ENCODE measurements at regions not wholly inside any gene's neighbourhood (a gene's known extent, or its start where the extent isn't known, plus 50 kb on each side); places are given as distances from the start of the nearest gene placed in this dataset.

- no peaks in the 10 kb centered on the region for H3K36me3 ChIP-seq (ENCODE audit: low read depth)
- ATAC-seq (ENCODE audit: low read depth) (no peak), DNase-seq (ENCODE audit: low spot score) (no peak)
- no peaks in the 10 kb centered on the region for H3K27me3 ChIP-seq (ENCODE audit: insufficient read depth, poor library complexity, severe bottlenecking)
- no peak overlapping the region for H3K27ac ChIP-seq (ENCODE audit: poor library complexity, severe bottlenecking)
- H3K9me3 ChIP-seq (ENCODE audit: severe bottlenecking) = no peaks in the 10 kb centered on the region
- H3K4me3 ChIP-seq (ENCODE audit: severe bottlenecking) = no peak overlapping the region
- TF ChIP-seq CTCF (IDR thresholded peaks at IDR 0.05; ENCODE audit: poor library complexity, severe bottlenecking) = no peak
- peaks cover 13% of the 10 kb centered on the region for H3K4me1 ChIP-seq (ENCODE audit: insufficient read depth, poor library complexity, severe bottlenecking)
Measured at GRCh38 chr4:138908134-138908533, 107.4 kb upstream of the NOCT start.

- no peak for ATAC-seq (ENCODE audit: low read depth)
- DNase-seq (ENCODE audit: low spot score) = no peak
- no peak for TF ChIP-seq CTCF (IDR thresholded peaks at IDR 0.05; ENCODE audit: poor library complexity, severe bottlenecking)
- Histone ChIP-seq H3K36me3 (ENCODE audit: low read depth) (no peaks in the 10 kb centered on the region), H3K27me3 (ENCODE audit: insufficient read depth, poor library complexity, severe bottlenecking) (no peaks in the 10 kb centered on the region), H3K9me3 (ENCODE audit: severe bottlenecking) (no peaks in the 10 kb centered on the region), H3K4me3 (ENCODE audit: severe bottlenecking) (no peak overlapping the region), H3K4me1 (ENCODE audit: insufficient read depth, poor library complexity, severe bottlenecking) (peaks cover 12% of the 10 kb centered on the region), H3K27ac (ENCODE audit: poor library complexity, severe bottlenecking) (no peak overlapping the region)
Measured at GRCh38 chr4:138907174-138907573, 108.4 kb upstream of the NOCT start.

- H3K36me3 ChIP-seq (ENCODE audit: low read depth) = no peaks in the 10 kb centered on the region
- DNase-seq (ENCODE audit: low spot score) (no peak), ATAC-seq (ENCODE audit: low read depth) (no peak)
- H3K4me1 ChIP-seq (ENCODE audit: insufficient read depth, poor library complexity, severe bottlenecking) = no peaks in the 10 kb centered on the region
- TF ChIP-seq CTCF (IDR thresholded peaks at IDR 0.05; ENCODE audit: poor library complexity, severe bottlenecking) = no peak
- H3K9me3 ChIP-seq (ENCODE audit: severe bottlenecking) = no peaks in the 10 kb centered on the region
- H3K4me3 ChIP-seq (ENCODE audit: severe bottlenecking) = no peak overlapping the region
- no peaks in the 10 kb centered on the region for H3K27me3 ChIP-seq (ENCODE audit: insufficient read depth, poor library complexity, severe bottlenecking)
- no peak overlapping the region for H3K27ac ChIP-seq (ENCODE audit: poor library complexity, severe bottlenecking)
Measured at GRCh38 chr4:138904793-138905192, 110.8 kb upstream of the NOCT start.

GRCh38 chr4:138903185-138903584, 112.4 kb upstream of the NOCT start:
- no peaks in the 10 kb centered on the region for H3K36me3 ChIP-seq (ENCODE audit: low read depth)
- H3K27me3 ChIP-seq (ENCODE audit: insufficient read depth, poor library complexity, severe bottlenecking) = no peaks in the 10 kb centered on the region
- H3K4me3 ChIP-seq (ENCODE audit: severe bottlenecking) = no peak overlapping the region
- ATAC-seq (ENCODE audit: low read depth) (no peak), DNase-seq (ENCODE audit: low spot score) (no peak)
- H3K27ac ChIP-seq (ENCODE audit: poor library complexity, severe bottlenecking) = no peak overlapping the region
- TF ChIP-seq CTCF (IDR thresholded peaks at IDR 0.05; ENCODE audit: poor library complexity, severe bottlenecking) = no peak
- peaks cover under 1% of the 10 kb centered on the region for H3K4me1 ChIP-seq (ENCODE audit: insufficient read depth, poor library complexity, severe bottlenecking)
- no peaks in the 10 kb centered on the region for H3K9me3 ChIP-seq (ENCODE audit: severe bottlenecking)

GRCh38 chr4:138902705-138903104, 112.9 kb upstream of the NOCT start:
- no peaks in the 10 kb centered on the region for H3K36me3 ChIP-seq (ENCODE audit: low read depth)
- ATAC-seq (ENCODE audit: low read depth) (no peak), DNase-seq (ENCODE audit: low spot score) (no peak)
- no peak overlapping the region for H3K4me3 ChIP-seq (ENCODE audit: severe bottlenecking)
- H3K27me3 ChIP-seq (ENCODE audit: insufficient read depth, poor library complexity, severe bottlenecking) = no peaks in the 10 kb centered on the region
- H3K9me3 ChIP-seq (ENCODE audit: severe bottlenecking) = no peaks in the 10 kb centered on the region
- no peak for TF ChIP-seq CTCF (IDR thresholded peaks at IDR 0.05; ENCODE audit: poor library complexity, severe bottlenecking)
- peaks cover 5% of the 10 kb centered on the region for H3K4me1 ChIP-seq (ENCODE audit: insufficient read depth, poor library complexity, severe bottlenecking)
- no peak overlapping the region for H3K27ac ChIP-seq (ENCODE audit: poor library complexity, severe bottlenecking)
